Activated CD4-positive, CD25-positive, alpha-beta regulatory T cell treated with anti-CD3 and anti-CD28 coated beads, Interleukin-2, amount 50 U/mL, for 16 hours (primary cell): ENCODE measurements at regions not wholly inside any gene's neighbourhood (a gene's known extent, or its start where the extent isn't known, plus 50 kb on each side); places are given as distances from the start of the nearest gene placed in this dataset.

Experiments
- DNase-seq: peaks from one replicate; pipeline ENCODE4 v3.0.0-alpha.2; 2020; ENCODE audit warnings: low read depth, low spot score

- no peak for DNase-seq
Observed at GRCh38 chr1:222242492-222242891, 305.4 kb downstream of the HHIPL2 start.

DNA sequence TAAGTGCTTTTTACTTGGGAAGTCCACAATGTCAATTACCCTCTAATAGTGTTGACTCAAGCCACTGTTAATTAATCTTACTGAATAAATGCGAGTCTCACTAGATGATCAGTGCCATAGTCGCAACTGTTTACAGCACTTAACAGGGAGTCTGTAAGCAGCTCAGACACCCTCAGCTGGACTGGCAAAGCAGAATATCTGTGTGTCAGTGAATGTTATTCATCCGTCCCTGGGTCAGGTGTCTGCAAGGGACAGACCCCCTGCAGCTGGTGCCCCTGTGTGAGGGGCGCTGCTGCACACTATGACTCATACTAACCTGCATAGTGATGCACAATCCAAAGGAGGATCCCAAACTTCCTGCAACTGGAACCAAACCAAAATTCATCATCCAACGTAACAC, 306.5 kb downstream of the HHIPL2 start:
- DNase-seq, result no peak

- DNase-seq, result no peak
Observed at GRCh38 chr1:222240536-222241181, 307.2 kb downstream of the HHIPL2 start.

DNA sequence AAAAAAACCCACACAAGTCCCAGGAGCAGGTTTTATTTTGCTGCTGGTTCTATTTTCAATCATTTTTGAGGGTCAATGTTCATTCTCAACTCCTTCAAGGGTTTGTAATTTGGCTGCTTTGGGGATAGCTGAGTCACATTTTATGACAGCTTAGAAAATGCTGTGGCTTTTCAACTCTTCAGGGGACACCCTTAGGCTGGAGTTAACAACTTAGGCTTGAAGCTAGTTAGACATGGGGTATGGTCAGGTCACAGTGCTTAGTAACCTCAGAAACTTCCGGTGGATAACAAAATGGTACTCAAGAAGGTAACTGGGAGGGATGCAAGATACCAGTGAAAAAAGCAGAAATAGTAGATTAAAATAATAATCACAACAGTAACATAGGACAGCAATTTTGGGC, 308.8 kb downstream of the HHIPL2 start:
- DNase-seq, result no peak

DNA sequence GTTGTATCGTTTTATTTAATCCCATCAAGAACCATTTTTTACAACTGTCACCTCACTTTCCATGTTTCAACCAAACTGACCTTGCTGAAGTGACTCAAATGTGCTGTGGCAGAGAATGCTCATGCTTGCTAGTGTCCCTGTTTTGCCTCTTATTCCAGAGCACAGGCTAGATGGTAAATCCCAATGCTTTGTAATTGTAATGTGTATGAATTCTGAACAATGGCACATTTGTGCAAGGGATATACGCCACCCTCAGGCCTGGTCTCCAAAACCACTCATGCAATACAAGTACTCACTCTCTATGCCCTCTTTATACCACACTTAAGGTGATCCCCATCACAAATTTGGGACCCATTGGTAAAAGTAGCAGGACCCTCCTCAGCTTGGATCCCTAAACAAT, 313.6 kb downstream of the HHIPL2 start:
- DNase-seq, result no peak

- DNase-seq, result no peak
Observed at GRCh38 chr1:222233444-222234158, 314.3 kb downstream of the HHIPL2 start.

DNA sequence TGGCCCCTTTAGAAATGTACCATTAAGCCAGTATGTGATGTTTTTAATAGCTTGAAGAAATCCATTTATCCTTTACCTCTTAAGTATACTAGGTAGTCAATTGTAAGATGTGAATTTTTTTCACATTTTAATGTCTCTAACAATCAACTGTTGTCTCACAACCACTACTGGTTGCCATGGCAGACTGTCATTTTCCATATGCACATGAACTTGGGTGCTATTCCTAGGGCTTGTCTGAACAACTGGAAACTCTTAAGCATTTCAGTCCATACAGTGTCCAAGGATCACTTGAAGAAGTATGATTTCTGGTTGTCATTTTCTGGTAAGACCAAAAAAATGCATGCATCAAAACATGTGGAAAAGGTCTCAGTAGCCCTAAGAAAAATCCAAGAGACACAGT, 315.1 kb downstream of the HHIPL2 start:
- DNase-seq, result no peak

- DNase-seq, result no peak
Observed at GRCh38 chr1:222229672-222230312, 318.1 kb downstream of the HHIPL2 start.

DNA sequence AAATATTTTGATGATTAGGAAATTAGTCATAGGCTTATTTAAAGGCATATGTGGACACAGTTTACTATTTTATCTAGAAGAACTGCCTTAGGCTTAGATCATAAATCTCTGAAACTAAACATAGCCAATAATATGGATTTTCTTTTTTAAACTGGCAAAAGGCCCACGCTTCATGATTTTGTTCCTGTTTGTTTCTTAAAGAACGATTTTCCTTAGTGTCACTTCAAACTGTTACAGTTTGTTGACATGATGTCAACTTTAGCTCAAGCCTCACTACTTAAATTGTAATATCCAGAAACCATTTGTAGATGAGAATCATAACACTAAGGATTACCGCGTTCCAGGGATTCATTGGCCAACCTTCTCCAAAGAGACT, 322.6 kb downstream of the HHIPL2 start:
- no peak for DNase-seq

GRCh38 chr1:222224636-222225315, 323.1 kb downstream of the HHIPL2 start:
- DNase-seq, result no peak

DNA sequence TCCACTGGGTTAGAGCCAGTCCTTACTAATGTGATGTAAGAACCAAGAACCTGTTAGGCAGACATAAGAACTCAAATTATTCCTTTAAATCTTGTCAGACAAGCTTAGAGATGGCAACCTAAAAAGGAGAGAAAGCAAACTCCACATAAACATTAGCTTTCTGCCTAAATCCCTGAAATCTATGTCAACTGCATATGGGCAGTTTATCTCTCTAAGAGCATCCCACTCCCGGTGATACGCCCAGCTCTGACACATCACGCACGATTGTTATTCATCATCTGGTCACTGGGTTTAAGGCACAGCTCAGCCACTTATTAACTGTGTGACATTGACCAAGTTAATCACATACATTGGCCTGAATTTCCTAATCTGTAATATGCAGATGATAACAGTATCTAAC, 323.7 kb downstream of the HHIPL2 start:
- DNase-seq, result no peak

DNA sequence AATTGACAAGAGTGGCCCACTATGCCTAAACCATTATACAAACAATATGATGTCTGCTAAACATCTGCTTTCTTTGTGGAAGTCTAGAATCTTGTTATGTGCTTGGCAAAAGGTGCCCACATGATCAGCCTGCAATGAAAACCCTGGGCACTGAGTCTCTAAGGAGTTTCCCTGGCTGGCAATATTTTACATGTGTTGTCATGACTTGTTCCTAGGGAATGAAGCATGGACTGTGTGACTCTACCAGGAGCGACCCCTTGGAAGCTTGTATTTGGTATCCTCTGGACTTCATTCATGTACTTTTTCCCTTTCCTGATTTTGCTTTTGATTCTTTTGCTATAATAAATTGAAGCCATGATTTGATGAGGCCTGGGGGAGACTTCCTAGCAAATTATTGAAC, 324.9 kb downstream of the HHIPL2 start:
- no peak for DNase-seq

DNA sequence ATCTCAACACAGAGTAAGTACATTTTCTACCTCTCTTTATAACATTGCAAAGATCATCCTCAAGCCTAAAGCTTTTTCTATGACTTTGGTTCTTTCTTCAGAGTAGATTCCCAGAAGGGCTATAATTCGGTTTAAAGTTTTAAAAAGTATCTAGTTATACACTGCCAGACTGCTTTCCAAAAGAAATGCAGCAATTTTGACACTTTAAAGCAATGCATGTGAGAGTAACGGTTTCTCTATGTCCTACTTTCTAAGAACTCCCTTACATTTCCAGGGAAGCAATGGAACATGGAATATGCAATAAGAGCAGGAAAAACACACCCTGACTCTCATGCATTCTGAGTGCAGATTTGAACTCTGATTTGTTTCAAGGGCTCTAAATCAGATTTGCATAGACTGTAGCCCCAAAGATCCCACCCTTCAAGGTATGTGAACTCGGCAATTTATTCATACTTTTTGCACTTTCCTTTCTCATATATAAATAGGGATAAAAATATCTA, 331.6 kb downstream of the HHIPL2 start:
- no peak for DNase-seq

- no peak for DNase-seq
Observed at GRCh38 chr1:222210776-222211175, 337.1 kb downstream of the HHIPL2 start.

GRCh38 chr1:222204475-222204874, 343.4 kb downstream of the HHIPL2 start:
- no peak for DNase-seq

GRCh38 chr1:222202831-222203230, 345.1 kb downstream of the HHIPL2 start:
- no peak for DNase-seq

GRCh38 chr1:222196736-222197135, 351.2 kb downstream of the HHIPL2 start:
- no peak for DNase-seq

- no peak for DNase-seq
Observed at GRCh38 chr1:222196288-222196687, 351.6 kb downstream of the HHIPL2 start.

GRCh38 chr1:222195857-222196256, 352.0 kb downstream of the HHIPL2 start:
- DNase-seq, result no peak

- no peak for DNase-seq
Observed at GRCh38 chr1:222189218-222189617, 358.7 kb downstream of the HHIPL2 start.

GRCh38 chr1:222187566-222188332, 360.2 kb downstream of the HHIPL2 start:
- no peak for DNase-seq

- no peak for DNase-seq
Observed at GRCh38 chr1:222182641-222183040, 365.3 kb downstream of the HHIPL2 start.
